Activated CD8-positive, alpha-beta memory T cell treated with anti-CD3 and anti-CD28 coated beads for 1 hour (primary cell): ENCODE measurements at regions not wholly inside any gene's neighbourhood (a gene's known extent, or its start where the extent isn't known, plus 50 kb on each side); places are given as distances from the start of the nearest gene placed in this dataset.

Experiments used
- DNase-seq, 2 donors: peaks; one replicate each; pipeline ENCODE4 v3.0.0-alpha.2; 2020; ENCODE audit warnings: low read depth in 1 of 2; ENCODE audit errors: extremely low read depth in 1 of 2

GRCh38 chr10:14396411-14397048 lies 65.8 kb upstream of the FRMD4A start:
- DNase-seq: no peak

- DNase-seq: no peak
Observed at GRCh38 chr10:14394179-14394578, 63.5 kb upstream of the FRMD4A start.

GRCh38 chr10:14391342-14391741 lies 60.6 kb upstream of the FRMD4A start:
- no peak for DNase-seq

- DNase-seq: no peak
Observed at GRCh38 chr10:14389981-14390590, 59.4 kb upstream of the FRMD4A start.

DNA sequence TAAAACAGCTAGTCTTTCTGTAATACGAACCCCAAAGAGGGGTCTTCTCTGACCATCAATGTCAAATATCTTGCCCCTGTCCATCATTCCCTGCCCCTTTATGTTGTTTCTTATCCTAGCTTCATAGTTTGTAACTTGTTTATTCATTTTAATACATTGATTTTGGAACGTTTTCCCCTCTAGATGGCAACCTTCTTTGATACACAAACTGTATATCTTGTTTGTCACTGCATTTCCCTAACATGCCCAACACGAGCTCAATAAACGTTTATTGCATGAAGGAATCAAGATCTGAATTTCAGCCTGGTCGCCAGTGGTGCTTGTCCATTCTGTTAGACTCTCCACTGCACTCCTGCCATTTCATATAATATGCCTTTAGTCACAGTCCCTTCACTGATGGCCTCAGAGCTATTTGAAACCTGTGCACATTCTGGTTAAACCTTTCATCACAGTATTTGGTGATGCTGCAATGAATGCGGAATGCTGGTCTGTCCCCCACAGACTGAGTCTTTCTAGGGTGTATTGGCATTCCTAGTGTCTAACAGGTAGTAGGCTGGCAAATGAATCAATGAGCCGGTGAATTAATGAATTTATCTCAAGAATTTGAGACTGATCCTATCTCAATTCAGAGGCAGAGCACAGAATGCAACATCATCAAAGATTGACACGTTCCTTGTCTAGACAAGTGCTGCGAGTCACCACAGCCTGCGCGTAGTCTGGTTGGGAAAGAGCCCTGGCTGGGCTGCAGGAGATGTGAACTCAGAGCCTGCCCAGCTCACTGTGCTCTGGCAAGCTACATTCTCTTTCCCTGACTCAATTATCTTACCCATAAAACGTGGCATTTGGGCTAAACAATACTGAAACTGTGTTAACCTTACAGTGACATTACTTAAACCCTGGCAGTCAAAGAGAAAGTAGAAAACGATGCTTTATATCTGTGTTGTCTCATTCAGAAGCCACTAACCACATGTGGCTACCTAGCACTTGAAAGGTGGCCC lies 55.2 kb upstream of the FRMD4A start:
- no peak for DNase-seq

DNA sequence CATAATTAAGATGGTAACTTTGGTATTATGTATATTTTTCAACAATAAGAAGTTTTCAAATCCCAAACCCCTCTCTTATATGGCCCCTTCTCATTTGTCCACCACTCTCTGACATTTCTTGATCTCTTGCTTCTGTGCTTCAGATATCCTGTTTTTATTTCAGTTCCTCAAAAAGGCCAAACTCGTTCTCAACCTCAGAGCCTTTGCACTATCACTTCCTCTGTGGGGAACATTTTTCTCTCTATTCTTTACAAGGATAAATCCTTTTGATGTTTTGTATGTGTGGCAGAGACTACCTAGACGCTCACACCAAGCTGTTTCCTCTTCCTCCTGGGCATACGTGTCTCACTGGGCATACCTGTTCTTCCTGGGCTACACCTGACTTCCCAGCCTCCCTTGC lies 54.2 kb upstream of the FRMD4A start:
- DNase-seq: no peak

DNA sequence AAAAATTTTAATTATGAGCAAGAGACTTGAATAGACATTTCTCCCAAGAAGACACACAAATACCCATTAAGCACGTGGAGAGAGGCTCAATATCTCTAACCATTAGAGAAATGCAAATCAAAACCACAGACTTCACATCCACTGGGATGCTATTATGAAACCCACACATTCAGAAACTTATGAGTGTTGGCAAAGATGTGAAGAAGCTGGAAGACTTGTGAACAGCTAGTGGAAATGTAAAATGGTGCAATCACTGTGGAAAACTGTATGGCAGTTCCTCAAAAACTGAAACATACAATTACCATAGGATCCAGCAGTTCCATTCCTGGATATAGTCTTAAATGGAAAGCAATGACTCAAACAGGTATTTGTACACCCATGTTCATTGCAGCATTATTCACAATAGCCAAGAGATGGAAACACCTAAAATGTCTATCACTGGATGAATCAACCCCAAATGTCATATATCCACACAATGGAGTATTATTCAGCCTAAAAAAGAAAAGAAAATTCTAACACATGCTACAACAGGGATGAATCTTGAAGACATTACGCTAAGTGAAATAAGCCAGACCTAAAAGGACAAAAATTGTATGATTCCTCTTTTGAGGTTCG lies 53.5 kb upstream of the FRMD4A start:
- no peak for DNase-seq

GRCh38 chr10:14383266-14383665 lies 52.5 kb upstream of the FRMD4A start:
- DNase-seq: no peak

- DNase-seq: no peak
Observed at GRCh38 chr10:14382531-14382930, 51.8 kb upstream of the FRMD4A start.

GRCh38 chr10:14382022-14382421 lies 51.3 kb upstream of the FRMD4A start:
- DNase-seq: peak in 1 of 2 donors; percentile 1

- DNase-seq: no peak
Observed at GRCh38 chr10:14381475-14381874, 50.8 kb upstream of the FRMD4A start.

GRCh38 chr10:14380746-14381145 lies 50.0 kb upstream of the FRMD4A start:
- no peak for DNase-seq
